GM18507 (cell line): ENCODE measurements at regions not wholly inside any gene's neighbourhood (a gene's known extent, or its start where the extent isn't known, plus 50 kb on each side); places are given as distances from the start of the nearest gene placed in this dataset.

ENCODE experiments used
- DNase-seq: peaks from one replicate; pipeline ENCODE4 v3.0.0; 2011; ENCODE audit warnings: low read depth; ENCODE audit not compliant: insufficient read length; ENCODE audit errors: extremely low spot score
- FAIRE-seq: peaks from 2 replicates; lab custom pipeline; 2011; peaks lifted over from hg19 to GRCh38; lab: Jason Lieb, UNC

- no peak for FAIRE-seq
- no peak for DNase-seq
Observed at GRCh38 chr5:98573834-98574320, 199.6 kb upstream of the RGMB start.

GRCh38 chr5:98576275-98576674 is 197.2 kb upstream of the RGMB start:
- no peak for DNase-seq
- peak; percentile 73 for FAIRE-seq

- FAIRE-seq (no peak), DNase-seq (no peak)
Observed at GRCh38 chr5:98578438-98578837, 195.0 kb upstream of the RGMB start.

GRCh38 chr5:98581112-98581997 is 192.1 kb upstream of the RGMB start:
- no peak for FAIRE-seq
- no peak for DNase-seq

GRCh38 chr5:98583586-98583985 is 189.9 kb upstream of the RGMB start:
- FAIRE-seq (no peak), DNase-seq (no peak)

- no peak for FAIRE-seq
- no peak for DNase-seq
Observed at GRCh38 chr5:98585661-98586310, 187.7 kb upstream of the RGMB start.

- no peak for DNase-seq
- FAIRE-seq, result no peak
Observed at GRCh38 chr5:98586581-98586980, 186.9 kb upstream of the RGMB start.

- DNase-seq (no peak), FAIRE-seq (no peak)
Observed at GRCh38 chr5:98587166-98587565, 186.3 kb upstream of the RGMB start.

- DNase-seq (no peak), FAIRE-seq (no peak)
Observed at GRCh38 chr5:98588215-98588614, 185.2 kb upstream of the RGMB start.

GRCh38 chr5:98593418-98593817 is 180.0 kb upstream of the RGMB start:
- no peak for DNase-seq
- FAIRE-seq, result no peak

- FAIRE-seq (no peak), DNase-seq (no peak)
Observed at GRCh38 chr5:98594098-98594497, 179.4 kb upstream of the RGMB start.

- no peak for DNase-seq
- FAIRE-seq, result no peak
Observed at GRCh38 chr5:98599016-98599415, 174.4 kb upstream of the RGMB start.

GRCh38 chr5:98602534-98603112 is 170.8 kb upstream of the RGMB start:
- DNase-seq (no peak), FAIRE-seq (no peak)

GRCh38 chr5:98603456-98603855 is 170.0 kb upstream of the RGMB start:
- FAIRE-seq (no peak), DNase-seq (no peak)

GRCh38 chr5:98604301-98604700 is 169.2 kb upstream of the RGMB start:
- DNase-seq, result no peak
- FAIRE-seq, result no peak

- FAIRE-seq, result no peak
Observed at GRCh38 chr5:98604721-98605425, 168.6 kb upstream of the RGMB start.

GRCh38 chr5:98605426-98605825 is 168.0 kb upstream of the RGMB start:
- DNase-seq (no peak), FAIRE-seq (no peak)

More at GRCh38 chr5:98604721-98605425, 168.6 kb upstream of the RGMB start:
- DNase-seq, result no peak

GRCh38 chr5:98606961-98607360 is 166.5 kb upstream of the RGMB start:
- FAIRE-seq (no peak), DNase-seq (no peak)

GRCh38 chr5:98608052-98608451 is 165.4 kb upstream of the RGMB start:
- no peak for DNase-seq
- no peak for FAIRE-seq

GRCh38 chr5:98614341-98614740 is 159.1 kb upstream of the RGMB start:
- no peak for DNase-seq
- FAIRE-seq, result no peak
